LNCAP (cell line): ENCODE measurements at regions not wholly inside any gene's neighbourhood (a gene's known extent, or its start where the extent isn't known, plus 50 kb on each side); places are given as distances from the start of the nearest gene placed in this dataset.

Experiments
- TF ChIP-seq, protein P1 (sequence below): fragments of 450-650 bp; IDR thresholded peaks from 2 replicates; pipeline ENCODE4 v1.5.1; 2017; ENCODE audit warnings: mild to moderate bottlenecking

DNA sequence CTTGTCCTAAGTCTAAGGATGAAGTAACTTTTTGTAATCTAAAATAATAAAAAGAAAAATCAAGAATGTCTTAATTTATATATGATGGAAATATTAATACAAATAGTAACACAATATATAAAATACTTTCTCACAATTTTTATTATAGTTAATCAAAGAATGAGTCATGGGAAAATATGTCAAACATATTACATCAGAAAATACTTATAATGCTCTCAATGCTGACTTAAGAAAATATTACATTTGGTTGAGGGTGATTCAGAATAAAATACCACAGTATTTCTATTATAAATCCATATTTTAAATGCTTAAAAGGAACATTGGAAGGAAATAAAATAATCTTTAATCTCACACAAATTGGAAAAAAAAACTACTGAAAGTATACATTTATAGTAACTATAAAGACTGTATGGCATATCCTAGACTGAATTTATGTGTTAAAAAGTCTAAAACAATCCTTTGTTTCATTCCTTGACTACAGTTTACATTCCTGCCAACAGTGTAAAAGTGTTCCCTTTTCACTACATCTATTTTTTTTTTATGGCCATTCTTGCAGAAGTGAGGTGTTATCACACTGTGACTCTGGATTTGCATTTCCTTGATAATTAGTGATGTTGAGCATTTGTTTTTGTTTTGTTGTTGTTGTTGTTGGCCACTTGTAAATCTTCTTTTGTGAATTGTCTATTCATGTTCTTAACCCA, 1573.5 kb upstream of the ACVR2A start:
- TF ChIP-seq, protein P1, sequence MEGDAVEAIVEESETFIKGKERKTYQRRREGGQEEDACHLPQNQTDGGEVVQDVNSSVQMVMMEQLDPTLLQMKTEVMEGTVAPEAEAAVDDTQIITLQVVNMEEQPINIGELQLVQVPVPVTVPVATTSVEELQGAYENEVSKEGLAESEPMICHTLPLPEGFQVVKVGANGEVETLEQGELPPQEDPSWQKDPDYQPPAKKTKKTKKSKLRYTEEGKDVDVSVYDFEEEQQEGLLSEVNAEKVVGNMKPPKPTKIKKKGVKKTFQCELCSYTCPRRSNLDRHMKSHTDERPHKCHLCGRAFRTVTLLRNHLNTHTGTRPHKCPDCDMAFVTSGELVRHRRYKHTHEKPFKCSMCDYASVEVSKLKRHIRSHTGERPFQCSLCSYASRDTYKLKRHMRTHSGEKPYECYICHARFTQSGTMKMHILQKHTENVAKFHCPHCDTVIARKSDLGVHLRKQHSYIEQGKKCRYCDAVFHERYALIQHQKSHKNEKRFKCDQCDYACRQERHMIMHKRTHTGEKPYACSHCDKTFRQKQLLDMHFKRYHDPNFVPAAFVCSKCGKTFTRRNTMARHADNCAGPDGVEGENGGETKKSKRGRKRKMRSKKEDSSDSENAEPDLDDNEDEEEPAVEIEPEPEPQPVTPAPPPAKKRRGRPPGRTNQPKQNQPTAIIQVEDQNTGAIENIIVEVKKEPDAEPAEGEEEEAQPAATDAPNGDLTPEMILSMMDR = no peak

DNA sequence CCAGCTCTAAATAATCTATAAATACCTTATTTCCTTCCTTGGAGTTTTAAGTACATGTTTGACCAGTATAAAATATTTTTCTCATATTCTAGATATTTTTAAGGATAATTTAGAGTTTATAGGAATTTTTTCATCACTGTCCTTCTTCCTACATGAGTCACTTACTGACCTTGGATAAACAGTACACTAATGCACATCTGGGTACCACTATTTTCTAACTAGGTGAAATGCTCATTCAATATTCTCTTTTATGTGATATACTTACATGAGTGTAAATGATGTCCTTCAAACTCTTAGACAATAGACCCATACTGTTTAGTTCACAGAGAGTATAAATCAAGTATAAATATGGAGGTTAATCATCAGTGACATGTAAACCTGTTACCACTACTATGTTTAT, 1574.2 kb upstream of the ACVR2A start:
- TF ChIP-seq, protein P1 = no peak

DNA sequence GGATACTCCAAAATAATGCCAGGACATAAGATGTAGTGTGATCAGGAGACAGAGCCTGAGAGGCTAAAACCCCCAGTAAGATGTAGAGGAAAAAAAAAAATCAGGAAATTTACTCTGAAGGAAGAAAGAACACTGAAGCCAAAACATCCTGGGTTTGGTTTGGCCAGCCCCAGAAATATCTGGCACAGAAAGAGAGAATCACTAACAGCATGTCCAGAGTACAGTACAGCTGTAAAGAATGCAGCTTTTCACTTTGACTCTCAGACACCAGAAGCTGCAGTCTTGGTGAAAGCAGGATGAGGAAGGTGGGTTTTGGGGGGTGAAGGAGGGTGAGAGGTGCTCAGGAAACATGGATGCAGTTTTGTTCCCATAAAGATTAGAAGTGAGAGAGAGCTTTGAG, 1577.7 kb upstream of the ACVR2A start:
- TF ChIP-seq, protein P1 = no peak

DNA sequence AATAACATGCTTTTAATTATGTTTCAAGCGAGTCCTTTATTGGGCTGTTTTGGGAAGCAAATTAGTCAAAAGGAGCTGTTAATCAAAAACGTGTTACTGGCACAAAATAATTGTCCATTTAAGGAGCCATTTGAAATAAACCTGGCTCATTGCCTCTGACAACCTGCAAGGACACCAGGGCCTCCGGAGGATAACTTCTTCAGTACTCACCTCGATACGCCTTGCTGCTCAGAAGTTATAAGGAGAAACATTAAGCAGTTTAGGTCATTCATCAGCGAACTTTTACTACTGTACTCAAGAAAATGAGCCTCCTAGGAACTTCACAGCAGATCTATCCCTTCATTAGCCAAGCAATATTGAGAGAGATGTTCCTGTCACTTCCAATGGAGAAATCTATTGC, 1579.2 kb upstream of the ACVR2A start:
- TF ChIP-seq, protein P1 = no peak

DNA sequence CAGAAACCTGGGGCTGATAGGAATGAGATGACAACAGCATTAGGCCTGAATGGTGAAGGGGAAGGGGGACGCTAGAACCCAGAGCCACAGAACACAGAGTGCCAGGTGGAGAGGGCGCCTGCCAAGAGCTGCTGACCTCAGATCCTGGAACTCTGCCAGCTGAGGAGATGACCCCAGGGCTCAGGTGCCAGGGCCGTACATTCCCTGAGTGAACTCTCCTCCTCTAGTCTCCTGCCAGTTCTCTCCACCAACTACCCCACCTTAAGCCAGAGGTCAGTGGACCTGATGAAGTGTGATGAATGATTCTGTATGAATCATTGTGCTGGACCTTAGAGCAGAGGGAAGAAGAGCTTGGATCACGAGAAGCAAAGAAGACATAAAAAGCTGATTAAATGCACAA, 1582.2 kb upstream of the ACVR2A start:
- TF ChIP-seq, protein P1 = no peak

DNA sequence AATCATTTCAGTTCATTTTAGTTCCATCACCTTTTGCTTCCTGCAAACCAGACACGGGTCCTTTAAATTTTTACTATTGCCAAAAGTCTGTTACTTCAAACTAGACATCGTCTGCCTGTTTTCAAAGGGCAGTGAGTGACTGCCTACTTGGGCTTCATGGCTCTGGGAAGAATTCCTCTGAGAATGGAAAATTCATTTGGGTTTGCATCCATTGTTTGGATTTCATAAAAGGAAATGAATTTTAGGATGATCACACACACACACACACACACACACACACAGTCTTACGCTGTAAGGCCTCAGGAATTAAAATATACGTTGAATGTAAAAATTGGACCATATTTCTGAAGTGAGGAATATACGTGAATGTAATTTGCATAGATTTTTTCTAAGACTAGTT, 1584.3 kb upstream of the ACVR2A start:
- TF ChIP-seq, protein P1 = no peak

DNA sequence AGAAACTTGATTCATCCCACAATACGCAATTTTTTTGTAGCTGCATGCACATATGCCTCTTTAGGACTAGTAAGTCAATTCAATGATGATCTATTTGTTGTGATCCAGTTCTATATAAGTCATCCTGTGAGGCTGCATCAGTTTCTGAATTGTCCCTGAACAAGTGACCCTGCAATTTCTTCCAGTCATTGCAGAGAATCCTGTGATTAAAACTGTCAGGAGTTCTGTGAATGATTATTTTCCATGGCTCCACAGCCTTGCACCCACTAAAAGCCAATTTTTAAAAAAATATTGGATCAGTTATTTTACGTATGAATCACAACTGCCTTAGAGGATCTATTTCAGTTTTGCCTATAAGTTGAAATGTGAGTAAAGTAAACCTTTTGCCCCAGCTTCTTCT, 1585.0 kb upstream of the ACVR2A start:
- TF ChIP-seq, protein P1 = no peak

DNA sequence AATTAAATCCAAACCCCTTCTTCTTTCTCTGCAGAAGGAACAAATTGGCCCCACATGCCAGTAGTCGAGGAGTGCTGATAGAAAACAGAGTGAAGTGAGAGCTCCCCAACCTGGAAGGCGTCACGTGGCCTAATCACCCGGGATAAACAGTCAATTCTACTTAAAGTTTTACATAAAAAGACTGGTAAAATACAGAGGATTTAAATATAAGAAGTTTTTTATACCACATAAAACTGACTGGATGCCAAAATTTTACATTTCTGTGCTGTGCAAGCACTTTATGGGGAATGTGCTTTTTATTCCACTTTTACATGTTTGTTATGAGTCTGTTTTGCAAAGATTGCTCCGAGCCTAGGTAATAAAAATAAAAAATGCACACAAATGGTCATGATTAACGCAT, 1586.8 kb upstream of the ACVR2A start:
- TF ChIP-seq, protein P1 = no peak
